Cerebellar cortex (tissue), 1 donor: ENCODE measurements at regions not wholly inside any gene's neighbourhood (a gene's known extent, or its start where the extent isn't known, plus 50 kb on each side); places are given as distances from the start of the nearest gene placed in this dataset.

Source experiments
- DNase-seq: peaks from one replicate; pipeline ENCODE4 v3.0.0-alpha.2; 2015; ENCODE audit warnings: low spot score

DNA sequence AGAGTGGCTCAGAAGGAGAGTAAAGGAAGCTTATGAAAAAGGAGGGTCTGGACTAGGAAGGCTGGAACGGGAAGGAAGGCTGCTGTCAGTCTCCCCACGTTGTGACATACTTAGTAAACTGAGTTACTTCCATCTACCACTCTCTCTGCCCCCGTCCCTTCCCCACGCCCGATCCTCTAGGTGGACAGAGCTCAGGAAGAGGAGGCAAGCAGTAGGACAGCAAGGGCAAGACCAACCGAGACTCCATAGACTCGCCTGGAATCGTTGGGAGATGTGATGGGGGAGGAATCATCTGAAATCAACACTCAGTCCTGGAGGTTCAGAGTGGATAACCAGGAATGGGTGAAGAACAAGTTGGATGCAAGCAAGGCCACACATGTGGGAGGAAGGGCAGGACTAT, 240.7 kb downstream of the BUD13 start:
- DNase-seq = no peak

DNA sequence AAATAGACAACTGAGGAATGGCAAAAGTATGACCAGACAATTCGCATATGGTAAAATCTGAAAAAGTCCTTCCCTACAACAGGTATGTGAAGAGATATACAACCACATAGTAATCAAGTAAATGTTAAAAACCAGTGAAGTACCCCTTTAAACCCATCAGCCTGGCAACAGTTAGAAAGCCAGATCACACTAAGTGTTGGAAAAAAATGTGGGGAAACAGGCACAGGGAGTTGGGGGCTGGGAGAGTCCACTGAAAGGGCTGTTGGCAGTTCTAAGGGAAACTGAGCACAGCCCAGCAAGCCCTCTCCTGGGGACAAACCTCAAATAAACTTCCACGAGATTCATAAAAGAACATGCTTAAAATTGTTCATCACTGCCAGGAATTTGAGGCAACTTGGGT, 242.1 kb downstream of the BUD13 start:
- DNase-seq = no peak

DNA sequence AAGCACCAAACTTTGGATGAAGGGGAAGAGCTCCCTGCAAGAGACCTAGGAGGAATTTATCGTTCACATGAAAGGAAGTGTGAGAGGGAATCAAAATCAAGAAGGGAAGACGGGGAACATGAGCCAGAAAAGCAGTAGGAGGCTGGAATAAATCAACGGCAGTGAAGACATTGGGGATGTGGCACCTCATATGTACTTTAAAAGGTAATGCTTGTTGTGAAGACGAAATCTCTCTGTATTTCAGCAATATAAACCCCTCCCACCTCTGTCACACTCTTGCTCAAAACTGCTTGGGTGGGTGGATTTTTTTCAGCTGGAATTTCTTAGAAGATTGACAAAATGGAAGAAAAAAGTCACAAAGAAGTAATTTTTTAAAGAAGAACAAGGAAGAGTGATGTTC, 243.5 kb downstream of the BUD13 start:
- no peak for DNase-seq

DNA sequence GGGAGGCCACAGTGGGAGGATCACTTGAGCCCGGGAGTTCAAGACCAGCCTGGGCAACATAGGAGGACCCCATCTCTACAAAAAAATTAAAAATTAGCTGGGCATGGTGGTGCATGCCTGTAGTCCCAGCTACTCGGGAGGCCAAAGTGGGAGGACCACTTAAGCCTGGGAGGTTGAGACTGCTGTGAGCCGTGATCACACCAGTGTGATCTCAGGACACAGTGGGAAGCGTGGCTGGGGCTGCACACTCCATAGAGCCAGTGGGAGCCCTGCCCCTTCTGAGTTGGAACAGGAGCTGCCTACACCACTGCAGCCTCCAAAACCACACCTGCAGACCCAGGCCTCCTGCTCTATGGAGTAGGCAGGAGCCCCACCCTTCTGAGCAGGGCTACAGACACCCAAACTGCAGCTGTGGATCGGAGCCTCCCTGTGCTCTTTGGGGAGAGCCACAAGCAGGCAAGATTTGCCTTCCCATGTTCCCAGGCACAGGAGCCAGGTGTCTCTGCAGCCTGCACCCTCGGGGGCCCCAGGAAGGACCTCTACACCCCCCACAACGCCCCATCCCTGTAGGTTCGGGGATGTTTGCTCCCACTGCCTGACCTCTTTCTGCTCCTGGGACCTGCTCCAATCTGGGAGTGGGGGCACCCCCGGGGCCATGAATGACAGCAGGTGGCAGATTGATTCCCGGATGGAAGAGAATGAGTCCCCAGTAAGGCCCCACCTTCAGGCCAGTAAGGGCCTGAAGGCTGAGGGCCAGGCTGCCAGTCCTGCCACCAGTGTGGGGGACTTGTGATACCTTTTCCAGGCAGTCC, 245.4 kb downstream of the BUD13 start:
- DNase-seq = no peak

DNA sequence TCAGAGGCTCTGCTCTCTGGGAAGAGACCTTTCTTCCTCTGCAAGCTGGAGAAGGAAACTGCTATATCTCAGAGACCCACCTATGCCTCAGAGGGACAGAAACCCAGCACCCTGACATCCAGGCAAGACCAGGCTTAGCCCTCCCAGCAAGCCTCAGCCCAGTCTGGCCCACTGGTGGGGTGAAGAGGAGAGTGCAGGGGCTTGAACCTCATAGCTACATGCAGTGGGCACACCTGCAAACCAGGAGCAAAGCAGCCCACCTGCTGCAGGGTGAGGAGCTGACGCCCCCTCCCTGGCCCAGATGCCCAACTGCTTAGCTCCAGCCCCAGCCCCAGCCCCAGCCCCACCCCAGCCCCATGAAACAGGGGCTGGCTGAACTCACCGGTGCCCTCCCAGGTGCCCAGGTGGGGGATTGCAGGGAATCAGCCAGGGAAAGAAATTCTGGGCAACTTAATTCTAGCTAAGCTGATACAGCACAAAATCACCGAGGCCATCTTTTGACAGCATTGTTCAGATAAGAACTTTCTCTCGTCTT, 246.8 kb downstream of the BUD13 start:
- DNase-seq = no peak

DNA sequence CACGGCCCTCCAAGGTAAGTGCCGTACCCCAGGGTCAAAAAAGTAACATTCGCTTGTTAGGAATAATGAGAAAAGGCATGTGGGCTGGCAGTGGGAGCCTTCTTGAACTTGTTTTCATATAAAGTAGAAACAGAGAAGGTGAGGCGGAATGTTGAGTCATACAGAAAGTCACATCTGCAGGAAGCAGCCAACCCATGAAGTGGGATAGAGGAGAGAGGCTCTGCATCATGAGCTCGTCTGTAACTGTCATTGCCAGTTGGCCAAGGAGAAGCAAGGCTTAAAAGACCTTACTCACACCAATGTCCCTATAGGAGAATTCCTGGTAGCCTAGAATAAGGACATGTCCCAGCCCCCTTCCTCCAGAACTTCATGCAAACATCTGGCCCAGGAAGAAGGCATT, 253.3 kb downstream of the BUD13 start:
- no peak for DNase-seq

DNA sequence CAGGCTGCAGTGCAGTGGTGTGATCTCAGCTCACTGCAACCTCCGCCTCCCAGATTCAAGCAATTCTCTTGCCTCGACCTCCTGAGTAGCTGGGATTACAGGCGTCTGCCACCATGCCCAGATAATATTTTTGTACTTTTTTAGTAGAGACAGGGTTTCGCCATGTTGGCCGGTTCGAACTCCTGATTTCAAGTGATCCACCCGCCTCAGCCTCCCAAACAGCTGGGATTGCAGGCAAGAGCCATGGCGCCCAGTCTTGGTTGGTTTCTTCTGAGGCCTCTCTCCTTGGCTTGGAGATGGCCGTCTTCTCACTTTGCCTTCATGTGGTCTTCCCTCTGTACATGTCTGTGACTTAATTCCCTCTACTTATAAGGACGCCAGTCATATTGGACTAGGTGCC, 254.6 kb downstream of the BUD13 start:
- DNase-seq = no peak

DNA sequence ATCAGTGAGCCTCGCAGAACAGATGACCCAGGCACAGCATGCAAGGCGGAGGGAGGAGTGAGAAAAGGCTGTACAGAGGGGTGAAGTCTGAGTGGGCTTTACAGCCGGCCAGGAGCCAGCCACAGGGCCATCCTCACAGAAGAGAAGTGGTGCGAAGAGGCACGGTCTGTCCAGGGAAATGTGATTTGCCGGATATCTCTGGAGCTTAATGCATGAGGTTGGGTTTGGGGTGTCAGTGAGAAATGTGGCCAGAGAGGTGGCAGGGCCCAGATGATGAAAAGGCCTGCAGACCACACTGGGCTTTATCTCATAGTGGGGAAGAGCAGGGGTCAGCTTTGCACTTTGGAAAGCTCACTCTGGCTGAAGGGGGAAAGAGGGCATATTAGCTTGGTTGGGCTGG, 255.2 kb downstream of the BUD13 start:
- DNase-seq = no peak

DNA sequence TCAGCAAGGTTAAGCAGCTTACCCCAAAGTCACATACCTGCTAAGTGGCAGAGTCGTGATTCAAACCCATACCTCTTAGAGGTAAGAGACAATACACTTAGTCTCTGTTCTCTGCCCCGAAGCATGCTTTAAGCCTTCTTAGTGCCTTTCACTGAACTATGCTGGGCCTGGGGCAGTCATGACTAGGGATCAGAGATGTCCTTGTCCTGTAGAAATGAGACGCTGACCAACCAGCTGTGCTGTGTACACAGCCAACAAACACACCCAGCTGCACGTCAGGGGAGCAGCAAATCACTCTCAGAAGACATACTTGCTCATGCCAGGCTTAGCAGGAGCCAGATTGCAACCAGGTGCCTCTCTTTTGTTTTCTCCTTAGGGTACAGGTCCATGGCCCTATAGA, 255.7 kb downstream of the BUD13 start:
- no peak for DNase-seq

DNA sequence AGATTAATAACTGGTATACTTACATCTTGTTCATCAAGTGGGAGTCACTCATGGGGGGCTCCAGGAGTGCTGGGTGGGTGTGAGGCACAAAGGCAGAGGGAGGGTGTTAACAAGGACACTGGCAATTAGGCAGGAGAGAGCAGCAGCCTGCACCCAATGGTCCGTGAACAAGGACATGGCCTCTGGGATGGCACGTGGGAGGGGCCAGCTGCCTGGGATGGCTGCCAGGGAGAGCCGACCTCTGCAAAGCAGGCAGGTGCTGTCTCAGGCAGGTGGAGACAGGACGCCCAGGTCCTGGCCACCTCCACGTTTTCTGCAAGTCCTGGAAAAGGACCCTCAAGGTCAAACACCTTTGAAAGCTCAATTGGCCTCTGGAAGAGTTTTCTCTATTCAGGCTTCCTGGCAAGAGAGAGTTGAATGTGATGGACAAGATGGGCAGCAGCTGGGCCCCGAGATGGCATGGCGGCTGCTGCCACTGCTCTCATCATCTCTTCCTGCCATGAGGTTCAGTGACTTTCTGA, 257.1 kb downstream of the BUD13 start:
- no peak for DNase-seq

DNA sequence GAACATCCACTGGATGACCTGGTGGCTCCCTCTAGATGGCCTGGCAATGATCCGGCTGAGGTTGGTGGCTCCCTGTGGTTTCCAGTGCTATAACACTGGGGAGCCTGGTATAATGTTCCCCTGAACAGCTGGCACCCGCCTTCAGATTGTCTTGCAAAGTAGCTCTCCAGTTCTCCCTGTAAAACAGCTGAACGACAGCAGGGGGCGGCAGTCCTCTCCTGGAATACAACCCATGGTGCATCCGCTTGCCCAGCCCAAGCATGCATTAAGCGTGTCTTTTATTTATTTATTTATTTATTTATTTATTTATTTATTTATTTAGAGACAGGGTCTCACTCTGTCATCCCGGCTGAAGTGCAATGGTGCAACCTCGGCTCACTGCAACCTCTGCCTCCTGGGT, 258.9 kb downstream of the BUD13 start:
- DNase-seq = no peak

DNA sequence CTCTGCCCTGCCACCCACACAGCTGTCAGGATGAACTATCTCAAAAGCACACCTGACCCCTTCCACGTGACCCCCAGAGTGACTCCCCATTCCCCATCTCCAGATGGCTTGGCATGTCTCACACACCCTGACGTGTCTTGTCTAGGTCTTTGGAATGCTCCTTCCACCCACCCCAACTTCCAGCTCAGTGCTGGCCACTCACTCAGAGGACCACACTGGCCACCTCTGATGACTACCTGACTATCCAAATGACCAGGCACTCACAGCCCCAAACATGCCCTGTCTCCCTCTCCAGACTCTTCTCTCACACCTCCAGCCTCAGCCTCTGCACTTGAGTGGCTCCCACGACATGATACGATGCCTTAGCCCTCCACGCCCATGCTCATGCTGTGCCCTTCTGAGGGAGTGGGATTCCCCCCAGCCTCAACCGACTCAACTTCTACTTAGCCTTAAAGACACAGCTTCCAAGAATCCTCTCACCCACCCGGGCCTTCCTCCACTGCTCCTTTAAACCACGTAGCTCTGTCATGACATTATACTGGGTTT, 259.4 kb downstream of the BUD13 start:
- no peak for DNase-seq

DNA sequence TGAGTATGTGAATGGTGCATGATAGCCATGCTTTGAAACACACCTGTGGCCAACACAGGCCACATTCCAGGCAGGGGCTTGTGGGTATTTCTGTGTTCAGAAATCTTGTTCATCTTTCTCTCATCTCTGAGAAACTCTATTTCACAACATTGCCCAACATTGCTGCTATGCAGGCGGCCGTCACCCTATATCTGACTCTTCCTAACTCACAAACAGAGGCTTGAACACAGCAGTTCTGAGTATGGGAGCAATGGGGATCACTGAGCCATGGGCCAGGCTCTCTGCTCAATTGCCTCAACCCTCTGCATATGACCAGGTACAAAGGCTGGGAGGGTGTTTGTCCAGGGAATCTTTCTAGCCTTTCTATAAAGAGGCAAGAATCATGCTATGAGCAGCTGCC, 259.9 kb downstream of the BUD13 start:
- DNase-seq = no peak

DNA sequence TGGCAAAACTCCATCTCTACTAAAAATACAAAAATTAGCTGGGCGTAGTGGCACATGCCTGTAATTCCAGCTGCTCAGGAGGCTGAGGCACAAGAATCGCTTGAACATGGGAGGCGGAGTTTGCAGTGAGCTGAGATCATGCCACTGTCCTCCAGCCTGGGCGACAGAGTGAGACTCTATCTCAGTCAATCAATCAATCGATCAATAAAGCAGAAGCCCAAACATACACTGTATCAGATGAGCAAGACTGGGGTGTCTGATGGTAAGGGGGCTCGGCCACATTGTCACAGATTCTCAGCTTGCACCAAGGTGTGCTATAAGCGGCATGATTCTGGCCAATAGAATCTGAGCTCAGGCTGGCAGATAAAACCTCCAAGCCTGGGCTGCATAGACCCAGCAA, 261.1 kb downstream of the BUD13 start:
- no peak for DNase-seq

DNA sequence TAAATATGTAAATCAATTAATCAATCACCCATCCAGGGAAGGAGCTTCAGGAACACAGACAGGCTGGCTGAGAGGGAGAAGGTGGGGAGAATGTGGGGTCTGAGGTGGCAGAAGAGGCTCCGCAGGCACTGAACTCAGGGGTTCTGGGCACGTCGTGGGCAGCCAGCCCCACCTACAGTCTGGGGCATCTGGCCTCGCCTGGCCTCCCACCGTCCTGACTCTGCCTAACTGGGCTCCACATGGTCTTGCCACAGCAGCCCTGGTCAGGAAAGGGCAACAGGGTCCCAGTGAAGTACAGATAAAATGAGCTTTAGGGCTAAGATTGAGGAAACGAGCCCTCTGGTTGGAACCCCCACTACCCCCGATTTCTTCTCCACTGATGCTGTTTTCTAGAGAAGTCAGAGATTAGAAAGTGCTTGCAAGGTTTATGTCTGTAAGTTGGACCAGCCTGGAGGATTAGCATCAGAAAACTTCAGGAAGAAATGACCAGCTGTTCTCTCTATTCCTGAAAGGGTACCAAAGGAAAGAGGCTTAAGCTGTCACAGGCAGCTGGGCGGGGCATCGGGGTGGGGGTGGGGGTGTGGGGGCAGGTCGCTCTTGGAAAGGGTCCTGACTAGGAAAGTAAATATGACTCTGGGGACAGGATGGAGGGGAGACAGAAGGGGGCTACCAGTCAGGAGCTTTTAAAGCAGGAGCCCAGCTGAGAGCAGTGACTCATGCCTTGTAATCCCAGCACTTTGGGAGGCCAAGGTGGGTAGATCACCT, 261.7 kb downstream of the BUD13 start:
- DNase-seq = no peak

DNA sequence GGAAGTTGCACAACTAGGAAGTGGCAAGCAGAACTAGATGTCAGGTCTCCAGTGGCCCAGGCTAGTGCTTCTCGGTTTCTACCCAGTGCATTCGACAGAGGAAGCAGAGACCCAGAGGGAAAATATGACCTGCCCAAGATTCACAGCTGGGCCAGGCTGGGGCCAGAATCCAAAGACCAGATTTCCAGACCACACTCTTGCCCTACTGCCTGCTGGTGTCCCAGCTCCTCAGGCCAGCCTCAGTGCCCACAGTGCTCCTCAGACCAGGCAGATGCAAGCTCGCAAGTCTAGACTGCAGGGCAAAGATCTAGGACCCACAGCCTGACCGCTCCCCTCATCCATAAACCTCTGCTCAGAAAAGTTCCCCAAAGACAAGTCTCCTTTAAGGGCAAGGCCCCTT, 262.6 kb downstream of the BUD13 start:
- no peak for DNase-seq

DNA sequence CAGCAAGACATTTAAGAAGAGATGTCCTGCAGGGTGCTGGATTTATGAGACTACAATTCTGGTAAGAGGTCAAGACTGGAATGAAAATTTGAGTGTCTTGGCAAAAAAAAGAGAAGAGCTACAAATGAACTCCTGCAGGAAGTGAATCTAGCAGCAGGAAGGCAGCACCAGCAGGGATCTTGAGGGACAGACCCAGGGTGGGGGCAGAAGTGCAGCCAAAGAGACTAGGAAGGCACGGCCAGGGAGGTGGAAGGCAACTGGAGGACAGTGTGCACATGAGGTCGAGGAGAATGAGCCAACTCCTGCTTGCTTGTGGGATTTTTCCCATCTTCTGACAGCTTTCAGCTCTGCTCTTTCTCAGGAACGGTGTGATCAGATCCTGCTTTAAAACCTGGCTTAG, 263.2 kb downstream of the BUD13 start:
- DNase-seq = peak; percentile 16

DNA sequence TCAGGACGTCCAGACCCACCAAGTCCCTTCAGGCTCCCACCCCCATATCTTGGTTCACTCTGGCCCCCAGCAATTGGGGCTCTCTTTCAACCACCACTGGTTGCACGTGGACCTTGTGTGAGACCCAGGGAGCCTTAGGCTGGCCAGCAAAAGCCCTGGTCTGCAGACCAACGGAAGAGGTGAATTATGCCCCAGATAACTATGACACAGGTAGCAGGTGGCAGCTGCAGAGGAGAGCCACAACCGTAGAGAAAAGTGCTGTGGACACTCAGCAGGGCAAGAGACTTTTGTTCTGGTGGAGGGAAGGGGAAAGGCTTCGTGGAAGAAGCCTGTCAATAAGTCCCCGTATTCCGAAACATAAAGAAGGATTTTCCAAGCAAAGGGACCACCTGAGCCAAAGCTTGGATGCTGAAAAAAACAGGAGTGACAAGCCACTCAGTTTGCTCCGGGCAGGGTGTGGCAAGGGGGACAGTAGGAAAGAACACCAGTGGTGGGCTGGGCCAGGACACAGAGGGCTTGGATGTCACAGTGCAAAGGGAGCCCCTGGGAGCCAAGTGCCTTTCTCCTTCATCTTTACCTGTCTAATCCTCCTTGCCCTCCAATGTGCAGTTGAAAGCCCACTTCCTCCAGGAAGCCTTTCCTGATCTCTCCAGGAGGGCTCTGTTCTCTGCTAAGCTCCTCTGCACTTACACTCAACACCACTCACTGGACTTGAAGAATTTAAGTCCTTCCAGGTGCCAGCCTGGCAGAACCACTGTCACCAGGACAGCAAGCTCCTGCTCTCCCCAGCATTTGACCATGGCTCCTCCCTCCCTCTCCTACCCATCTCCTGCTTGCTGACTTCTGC, 264.7 kb downstream of the BUD13 start:
- DNase-seq = no peak

DNA sequence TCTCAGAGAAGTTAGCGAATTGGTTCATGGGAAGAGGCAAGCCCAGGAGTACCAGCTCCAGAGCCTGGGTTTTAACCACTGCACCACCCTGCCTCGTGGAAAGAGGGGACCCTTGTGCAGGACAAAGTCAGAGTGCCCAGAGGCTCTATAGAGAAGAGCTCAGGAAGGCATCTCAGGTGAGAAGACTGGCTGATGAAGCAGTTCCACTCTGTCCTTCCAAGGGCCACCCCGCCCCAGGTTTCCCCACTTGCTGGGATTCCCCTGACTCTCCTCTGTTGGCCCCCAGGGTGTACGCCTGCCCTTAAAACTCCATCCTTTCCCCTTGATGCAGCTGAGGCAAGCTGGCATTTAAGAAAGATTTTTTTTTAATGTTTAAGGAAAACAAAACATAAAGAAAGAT, 265.8 kb downstream of the BUD13 start:
- no peak for DNase-seq

DNA sequence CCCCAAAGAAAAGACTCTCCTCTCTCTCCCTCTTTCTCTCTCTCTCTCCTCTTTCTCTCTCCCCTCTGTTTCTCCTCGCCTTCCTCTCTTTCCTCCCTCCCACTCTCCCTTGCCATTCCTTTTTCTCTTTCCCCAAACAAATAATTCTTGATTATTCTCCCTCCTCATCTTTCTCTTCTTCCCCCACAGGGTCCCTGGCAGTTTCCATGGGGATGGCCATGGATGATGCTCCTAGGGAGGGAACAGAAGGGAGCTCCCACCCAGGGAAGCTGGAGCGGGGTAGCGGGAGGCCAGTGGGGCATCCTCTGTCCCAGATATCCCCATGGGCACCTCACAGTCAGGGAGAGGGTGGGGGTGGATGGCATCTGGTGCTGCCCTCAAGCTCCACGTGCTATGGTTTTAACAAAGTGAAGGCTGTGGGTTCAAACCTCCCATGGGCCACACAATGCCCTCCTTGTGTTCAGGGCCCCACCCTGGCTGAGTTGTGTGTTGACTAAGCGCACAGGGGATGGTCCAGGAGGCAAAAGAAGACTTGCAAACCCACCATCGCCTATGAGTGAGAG, 266.4 kb downstream of the BUD13 start:
- no peak for DNase-seq
